ENCODE measurements at regions not wholly inside any gene's neighbourhood (a gene's known extent, or its start where the extent isn't known, plus 50 kb on each side); places are given as distances from the start of the nearest gene placed in this dataset.
"Not testable (repeated sequence)": the region's sequence is repeated elsewhere in the genome, so short reads cannot be mapped to it uniquely, and the experiment has no call there.

DNA sequence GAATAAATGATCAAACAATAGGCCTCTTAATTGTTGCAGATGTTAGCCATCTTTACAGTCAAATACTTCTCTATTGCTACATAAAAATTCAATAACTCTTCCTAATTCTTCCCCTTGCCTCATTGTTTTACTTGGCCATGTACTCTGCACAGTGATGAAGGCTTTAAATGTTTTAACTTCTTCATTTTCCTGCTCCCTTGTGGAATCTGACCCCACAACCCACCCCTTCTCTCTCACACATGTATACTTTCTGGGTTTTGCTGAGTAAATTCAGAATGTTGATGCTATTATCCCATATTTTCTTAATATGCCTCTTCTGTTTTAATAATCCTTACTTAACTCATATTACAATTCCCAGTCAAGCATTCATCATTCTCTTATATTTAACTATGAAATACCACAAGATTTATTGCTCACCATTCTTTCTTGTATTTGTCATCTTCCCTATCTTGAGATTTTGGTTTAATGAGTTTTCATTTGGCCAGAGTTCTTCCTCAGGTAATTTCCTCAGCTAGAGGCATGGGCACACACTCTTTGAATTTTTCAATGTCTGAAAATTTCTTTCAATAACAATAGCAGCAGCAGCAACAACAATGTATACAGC lies 327.8 kb upstream of the USP24 start:
- no peak for DNase-seq

DNA sequence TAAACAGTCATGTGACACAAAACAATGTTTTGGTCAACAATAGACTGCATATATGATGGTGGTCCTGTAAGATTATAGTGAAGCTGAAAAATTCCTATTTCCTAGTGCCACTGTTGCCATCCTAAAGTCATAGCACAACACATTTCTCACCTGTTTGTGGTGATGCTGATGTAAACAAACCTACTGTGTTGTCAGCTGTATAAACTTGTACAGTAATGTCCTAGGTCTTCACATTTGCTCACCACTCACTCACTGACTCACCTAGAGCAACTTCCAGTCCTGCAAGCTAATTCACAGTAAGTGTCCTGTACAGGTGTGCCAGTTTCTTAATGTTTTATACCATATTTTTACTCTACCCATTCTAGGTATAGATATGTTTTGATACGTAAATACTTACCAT lies 326.1 kb upstream of the USP24 start:
- DNase-seq = no peak

DNA sequence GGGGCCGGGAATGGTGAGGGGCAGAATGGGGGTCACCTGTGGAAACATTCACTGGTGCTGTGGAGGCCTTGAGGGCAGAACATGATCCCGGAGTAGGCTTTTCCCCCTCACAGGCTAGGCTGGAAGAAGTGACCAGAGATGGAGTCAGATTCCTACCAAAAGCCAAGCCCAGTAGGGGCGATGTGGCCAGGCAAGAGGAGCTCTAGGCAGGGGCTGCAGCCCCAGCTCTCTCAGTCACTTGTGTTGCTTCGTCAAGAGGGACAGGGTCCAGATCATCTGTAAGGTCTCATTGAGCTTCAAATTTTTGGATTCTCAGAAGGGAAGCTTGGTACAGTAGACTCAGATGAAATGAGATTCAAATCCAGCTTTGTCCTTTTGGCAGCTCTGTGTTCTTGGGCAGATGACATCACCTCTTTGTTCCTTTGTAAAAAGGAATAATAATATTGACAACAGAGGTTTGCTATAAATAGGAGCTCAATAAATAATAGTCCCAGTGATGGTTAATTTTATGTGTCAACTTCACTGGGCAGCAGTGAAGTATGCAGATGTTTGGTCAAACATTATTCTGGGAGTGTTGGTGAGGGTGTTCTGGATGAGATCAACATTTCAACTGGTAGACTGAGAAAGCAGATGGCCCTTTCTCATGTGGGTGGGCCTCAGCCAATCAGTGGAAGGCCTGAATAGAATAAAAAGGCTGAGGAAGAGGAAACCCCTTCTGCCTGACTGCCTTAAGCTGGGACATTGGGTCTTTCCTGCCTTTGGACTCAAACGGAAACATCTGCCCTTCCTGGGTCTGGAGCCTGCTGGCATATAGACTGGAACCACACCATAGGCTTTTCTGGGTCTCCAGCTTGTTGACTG lies 324.7 kb upstream of the USP24 start:
- no peak for DNase-seq

DNA sequence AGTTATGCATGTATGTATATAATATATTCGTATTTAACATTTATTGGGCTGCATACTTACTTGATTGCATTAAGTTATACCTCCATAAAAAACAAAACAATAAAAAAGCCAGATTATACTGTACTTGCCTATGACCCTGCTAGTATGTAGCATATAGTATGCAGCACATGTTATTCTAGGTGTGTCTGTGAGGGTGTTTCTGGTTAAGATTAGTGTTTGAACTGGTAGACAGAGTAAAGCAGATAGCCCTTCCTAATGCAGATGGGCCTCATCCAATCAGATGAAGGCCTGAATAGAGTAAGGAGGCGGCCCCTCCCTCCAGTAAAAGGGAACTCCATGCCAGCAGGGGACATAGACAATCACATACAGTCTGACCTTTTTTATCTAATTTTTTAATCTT lies 323.3 kb upstream of the USP24 start:
- DNase-seq = no peak

DNA sequence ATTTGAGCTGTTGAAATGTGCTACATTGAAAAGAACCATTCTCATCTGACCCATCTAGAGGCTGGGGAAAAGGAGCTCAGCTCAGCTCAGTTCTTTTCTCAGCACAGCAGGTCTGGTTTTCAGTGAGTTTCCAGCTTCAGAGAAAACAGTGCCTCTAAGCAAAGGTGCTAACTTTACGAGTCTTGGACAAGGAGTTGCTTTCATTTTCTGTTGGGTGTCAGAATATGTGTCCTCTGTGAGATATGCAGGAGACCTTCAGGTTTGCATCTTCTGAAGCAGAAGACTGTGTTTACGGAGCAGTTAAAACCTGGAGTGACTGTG lies 321.3 kb upstream of the USP24 start:
- no peak for DNase-seq

DNA sequence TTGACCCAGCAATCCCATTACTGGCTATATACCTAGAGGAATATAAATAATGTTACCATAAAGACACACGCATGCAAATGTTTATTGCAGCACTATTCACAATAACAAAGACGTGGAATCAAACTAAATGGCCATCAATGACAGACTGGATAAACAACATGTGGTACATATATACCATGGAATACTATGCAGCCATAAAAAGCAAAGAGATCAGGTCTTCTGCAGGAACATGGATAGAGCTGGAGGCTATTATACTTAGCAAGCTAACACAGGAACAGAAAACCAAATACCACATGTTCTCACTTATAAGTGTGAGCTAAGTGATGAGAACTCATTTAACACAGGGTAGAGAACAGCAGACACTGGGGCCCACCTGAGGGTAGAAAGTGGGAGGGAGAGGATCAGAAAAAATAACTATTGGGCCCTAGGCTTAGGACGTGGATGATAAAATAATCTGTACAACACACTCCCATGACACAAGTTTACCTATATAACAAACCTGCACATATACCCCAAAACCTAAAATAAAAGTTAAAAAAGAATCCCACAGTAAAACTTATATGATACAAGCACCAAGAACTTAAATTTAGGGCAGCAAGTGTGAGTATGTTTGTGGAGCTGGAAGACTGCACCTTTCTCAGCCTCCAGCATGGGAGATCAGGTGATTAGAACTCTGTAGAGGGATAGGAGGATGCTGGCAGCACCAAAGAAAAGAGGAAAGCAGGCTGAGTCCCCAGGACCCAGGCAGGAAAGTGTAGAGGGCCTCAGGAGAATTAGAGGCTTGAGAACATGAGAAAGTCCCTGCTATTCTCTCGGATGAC lies 320.8 kb upstream of the USP24 start:
- no peak for DNase-seq

DNA sequence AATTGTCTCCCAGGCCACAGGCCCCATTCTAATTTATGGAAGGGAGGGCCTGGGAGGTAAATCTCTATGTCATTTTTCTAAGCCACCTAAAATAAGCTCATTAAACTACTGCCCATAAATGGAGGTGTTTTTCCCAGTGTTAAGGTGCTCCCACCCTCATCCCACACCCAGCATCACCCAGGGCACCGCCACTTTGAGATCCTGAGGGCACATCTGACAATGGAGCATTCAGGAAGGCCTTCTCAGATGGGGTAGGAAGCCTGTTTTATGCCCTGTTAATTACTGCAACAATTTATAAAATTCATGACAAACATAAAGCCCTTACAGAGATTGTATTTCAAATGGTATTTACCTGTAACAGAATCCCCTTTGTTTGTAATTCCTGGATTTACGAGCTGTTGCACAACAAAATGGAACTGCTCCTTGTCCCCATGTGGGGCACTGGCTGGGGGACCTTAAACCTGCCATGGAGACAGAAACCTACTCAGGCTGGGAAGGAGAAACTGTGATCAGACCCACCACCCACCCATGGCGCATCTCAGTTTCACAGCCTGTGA lies 319.5 kb upstream of the USP24 start:
- DNase-seq = no peak

DNA sequence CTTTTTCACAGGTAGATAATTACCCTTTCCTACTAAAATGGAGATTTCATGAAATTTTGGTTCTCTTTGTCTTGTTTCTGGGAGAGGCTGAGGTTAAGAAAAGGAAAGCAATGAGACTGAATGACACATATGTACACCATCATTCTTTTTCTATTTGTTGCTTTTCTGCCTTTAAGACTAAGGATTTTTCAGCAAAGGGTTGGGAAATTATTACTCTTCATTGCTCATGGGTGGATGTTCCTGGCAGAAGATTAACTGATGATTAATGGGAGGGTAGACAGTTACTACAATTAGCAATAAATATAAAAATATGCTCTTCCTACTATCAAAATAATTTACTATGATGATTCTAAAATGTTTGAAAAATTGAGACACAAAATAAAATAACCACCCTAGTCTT lies 316.5 kb upstream of the USP24 start:
- no peak for DNase-seq

DNA sequence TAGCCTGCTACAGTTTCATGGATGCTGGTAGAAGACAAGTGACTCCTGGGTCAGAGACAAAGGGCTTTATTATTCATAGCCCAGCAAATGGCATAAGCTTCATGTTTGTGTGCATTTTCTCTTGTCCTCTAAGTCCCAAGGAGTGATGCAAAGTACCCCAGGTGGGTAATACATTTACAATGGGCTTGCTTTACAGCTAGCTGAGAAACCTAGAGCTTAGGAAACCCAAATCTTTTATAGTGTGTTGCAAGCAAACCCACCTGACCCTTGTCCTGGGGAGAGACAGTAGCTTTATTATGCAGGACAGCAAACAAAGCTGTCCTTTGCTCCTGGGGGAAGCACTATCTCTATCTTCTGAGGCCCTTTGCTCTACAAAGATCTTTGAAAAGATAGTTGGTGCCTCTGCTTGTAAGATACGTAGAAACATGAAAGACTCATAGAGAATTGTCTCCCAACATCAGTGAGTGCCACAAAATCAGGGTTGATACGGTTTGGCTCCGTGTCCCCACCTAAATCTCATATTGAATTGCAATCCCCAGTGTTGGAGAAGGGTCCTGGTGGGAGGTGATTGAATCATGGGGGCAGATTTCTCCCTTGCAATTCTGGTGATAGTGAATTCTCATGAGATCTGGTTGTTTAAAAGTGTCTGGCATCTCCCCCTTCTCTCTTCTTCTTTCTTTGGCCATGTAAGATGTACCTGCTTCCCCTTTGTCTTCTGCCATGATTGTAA lies 315.8 kb upstream of the USP24 start:
- no peak for DNase-seq

DNA sequence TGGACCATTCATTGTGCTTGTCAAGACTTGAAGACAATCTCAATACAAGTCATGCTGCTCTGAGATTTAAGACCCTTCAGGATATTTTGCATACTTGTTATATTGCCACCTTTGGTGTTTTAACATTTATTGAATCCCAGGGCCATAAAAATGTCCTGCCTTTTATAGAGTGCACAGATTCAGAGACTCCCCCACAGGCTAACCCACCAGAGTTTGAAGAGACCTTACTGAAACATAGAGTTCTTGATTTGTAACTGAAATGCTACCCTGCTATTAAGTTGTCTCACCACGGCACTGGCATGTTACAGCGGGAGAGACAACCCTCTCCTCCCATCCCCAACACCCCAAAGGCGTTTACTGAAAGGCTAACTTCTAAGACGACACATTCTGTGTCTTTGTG lies 313.9 kb upstream of the USP24 start:
- no peak for DNase-seq

DNA sequence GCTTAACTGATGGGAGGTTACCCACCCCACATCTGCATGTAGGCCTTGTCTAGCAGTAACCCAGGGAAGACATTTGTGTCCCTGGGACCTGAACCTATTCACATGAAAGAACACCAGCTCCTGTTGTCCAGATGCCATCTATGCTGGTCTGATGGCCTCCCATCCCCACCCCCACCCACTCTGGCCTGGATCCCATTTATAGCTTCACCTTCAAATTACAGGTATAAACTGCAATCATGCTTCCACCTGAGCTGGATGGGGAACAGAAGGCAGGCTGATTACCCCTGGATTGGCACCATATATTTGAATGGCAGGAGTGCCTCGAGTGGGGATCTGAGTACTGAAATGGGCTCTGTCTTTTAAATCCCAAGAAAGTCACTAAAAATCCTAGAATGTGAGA lies 312.7 kb upstream of the USP24 start:
- DNase-seq = no peak

DNA sequence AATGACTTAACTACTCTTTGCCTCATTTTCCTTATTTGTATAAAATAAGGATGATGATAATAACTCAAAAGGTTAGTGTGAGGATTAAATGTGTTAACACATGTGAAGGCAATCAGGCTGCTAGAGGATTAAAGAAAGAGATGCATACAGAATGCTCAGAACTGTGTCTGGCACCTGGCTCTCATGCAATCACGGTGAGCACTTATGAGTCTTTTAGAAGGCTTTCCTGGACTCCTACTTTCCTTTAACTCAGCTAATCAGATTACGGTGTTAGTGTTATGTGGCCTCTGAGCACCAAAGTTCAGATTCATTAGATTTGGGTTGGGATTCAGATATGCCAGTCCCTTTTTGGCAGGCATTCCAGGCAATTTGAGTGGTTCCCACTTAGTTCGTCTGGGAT lies 311.6 kb upstream of the USP24 start:
- no peak for DNase-seq

DNA sequence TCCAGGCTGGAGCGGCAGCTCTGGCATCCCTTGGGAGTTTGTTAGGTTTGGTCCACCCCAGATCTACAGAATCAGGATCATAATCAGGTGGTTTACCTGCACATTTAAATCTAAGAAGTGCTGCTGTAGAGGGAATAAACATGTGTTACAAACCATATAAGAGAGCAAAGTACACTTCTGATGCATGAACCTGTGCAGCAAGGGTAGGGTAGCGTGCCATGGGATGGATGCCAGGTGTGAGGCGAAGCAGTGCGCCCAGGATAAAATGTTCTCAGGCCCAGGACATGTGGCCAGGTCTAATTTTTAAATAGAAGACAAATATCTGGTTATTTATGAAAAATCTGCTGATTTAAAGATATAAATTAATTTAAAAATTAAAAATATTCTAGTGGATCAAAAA lies 308.8 kb upstream of the USP24 start:
- no peak for DNase-seq

DNA sequence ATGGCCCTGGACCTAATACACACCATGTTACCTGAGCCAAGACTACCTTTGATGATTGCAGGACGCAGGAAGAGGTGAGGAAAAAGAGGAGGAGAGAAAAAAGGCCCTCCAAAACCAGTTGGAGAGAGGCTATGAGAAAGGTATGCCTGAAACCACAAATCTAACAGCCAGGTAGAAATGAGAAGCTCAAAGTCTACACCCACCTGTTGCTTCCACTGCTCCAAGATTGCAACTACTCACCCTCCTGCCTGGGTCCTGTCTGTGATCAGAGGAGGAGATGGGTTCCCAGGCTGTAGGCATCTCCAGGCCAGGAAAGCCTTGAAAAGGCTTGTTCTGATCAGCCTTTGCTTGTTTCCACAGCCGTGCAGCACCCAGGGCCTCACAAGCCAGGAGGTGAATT lies 307.8 kb upstream of the USP24 start:
- DNase-seq = no peak

DNA sequence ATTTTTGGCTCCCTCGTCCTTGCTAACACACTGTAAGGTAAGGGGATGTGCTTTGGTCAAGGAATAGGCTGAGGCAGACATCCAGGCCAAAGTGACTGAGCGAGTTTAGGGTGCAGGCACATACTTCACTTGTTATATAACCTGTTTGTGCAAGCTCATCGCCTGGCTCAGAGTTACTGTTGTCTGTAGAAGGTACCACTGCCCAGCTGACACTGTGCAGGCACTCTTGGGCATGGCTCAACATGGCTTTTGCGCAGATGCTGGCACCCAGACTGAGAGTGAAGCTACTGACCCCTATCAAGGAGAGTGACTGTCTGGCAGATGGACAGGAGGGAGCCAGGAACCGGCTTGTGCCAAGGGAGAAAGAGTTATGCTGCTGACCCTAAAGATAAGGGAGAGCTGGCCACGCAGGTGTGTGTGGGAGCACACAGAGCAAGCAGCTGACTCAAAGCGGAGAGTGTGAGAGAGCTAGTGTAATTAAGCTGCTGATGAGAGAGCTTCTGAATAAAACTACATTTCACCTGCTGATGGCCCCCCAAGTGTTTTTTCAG lies 307.3 kb upstream of the USP24 start:
- DNase-seq = no peak

DNA sequence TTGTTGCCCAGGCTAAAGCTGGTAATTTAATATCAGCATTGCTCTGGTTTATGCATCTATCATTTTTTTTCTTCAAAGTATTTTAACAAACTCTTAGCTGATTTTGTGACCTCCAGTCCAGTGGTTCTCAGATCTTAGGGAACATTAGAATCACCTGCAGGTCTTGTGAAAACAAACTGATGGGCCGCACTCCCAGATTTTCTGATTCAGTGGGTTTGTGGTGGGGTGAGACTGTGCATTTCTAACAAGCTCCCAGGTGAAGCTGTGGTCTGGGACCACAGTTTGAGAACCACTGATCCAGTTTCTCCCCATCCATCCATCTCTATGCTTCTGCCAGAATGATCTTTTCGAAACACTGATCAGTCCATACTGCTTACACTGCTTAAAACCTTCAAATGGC lies 305.7 kb upstream of the USP24 start:
- DNase-seq = no peak

DNA sequence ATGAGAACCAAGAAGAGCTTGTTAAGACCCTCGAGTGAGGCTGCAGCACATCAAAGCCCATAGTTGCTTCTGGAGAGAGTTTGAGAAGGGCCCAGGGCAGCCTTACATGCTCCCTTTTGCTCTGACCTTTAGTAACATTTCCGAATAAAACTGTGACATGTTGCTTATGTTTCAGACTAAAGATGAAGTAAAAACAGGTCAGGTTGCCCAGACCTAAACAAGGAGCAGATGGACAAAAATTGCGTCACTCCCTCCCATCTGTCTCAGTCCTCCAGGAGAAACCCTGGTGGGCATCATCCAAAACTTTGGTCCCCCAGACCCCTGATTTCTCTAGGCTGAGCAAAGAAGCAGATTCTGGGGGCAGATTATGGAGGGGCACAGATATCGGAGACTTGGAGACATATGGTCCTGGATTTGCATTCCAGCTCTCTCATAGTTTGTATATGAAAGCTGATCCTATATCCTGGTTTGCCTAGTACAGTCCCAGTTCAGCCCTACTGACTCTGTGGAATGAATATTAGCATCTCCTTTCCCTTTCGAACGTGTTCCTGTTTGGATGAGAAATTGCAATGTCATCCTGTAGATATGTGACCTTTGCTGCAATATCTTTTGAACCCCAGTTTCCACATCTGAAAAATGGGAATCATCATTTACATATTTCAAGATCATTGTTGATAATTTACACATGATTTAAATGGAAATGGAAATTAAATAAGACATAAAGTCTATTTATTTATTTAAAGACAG lies 304.9 kb upstream of the USP24 start:
- no peak for DNase-seq

DNA sequence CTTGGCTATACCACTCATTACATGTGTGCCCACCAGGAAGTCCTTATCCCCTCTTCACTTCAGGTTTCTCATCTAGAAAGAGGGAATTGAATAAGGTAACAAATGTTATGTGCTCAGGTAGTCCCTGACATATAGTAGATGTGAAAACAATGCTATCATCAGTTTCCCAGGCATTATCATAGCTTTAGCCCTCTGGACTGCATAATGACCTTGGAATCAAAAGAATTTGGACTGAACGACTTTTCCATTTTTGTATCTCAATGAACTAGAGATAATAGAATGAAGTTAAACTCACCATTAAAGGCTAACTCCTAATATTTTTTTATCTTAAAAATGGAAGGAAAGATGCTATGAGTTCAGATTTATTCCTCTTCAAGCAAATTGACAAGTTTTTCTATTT lies 304.1 kb upstream of the USP24 start:
- no peak for DNase-seq

DNA sequence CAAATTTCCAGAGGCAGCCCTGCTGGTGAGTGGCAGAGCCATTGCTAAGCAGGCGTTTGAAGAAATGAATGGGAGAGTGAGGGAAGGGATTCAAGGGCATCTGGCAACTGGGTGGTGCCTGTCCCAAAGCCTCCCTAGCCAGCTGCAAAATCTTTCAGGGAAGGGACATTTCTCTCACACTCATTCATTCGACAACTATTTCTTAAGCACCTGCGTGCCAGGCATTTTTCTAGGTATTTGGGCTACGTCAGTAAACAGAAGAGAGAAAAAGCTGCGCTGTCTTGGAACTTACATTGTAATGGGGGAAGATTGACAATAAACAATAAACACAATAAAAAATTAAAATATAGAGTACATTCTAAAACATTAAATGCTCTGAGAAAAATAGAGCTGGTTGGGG lies 301.9 kb upstream of the USP24 start:
- no peak for DNase-seq

DNA sequence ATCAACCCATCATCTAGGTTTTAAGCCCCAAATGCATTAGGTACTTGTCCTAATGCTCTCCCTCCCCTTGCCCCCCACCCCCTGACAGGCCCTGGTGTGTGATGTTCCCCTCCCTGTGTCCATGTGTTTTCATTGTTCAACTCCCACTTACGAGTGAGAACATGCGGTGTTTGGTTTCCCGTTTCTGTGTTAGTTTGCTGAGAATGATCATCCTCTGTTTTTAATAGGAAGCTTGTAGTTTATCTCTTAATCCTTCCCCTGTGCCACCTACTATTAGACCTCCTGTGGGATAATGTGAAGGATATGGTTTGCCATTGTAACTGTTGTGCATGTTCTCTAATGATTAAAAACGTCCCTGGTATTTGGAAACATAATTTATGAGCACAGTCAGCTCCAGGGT lies 299.4 kb upstream of the USP24 start:
- not testable (repeated sequence) for DNase-seq

DNA sequence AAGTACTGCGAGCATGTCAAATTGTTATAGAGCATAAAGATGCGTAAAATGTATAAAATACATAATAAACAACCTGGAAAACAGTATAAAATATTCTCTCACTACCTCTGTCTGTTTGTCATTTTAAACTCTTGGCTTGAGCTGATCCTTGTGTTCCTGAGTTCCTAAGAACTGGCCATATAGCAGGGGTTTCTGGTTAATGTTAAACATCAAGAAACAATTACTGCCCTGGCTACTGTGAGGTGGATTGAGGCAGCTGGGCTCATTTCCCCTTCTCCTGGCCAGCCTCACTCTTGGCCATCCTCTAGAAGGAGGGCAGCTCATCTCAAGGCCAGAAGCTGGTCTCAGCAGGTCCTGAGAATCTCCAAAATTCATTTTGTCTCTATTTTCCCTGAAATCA lies 297.3 kb upstream of the USP24 start:
- DNase-seq = no peak

DNA sequence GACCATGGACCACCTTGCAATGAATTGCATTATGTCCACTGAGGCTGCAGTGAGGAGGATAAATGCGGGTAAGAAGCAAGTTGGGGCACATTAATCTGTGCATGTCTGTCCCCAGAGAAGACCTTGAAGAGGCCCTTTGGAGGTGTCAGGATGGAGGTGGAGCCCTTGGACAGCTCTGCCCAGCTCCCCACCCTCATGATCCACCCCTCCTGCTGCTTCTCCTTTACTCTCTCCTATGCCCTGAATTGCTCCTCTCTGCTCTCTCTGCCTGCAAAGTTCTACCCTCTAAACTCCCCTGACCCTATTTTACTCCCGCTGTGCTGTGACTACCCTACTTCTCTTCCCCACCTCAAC lies 292.4 kb upstream of the USP24 start:
- DNase-seq = no peak
